ENCODE measurements at regions not wholly inside any gene's neighbourhood (a gene's known extent, or its start where the extent isn't known, plus 50 kb on each side); places are given as distances from the start of the nearest gene placed in this dataset.
"Not testable (repeated sequence)": the region's sequence is repeated elsewhere in the genome, so short reads cannot be mapped to it uniquely, and the experiment has no call there.

- no peak for DNase-seq
Measured at GRCh38 chr5:163889369-163889768, 383.9 kb downstream of the MAT2B start.

- no peak for DNase-seq
Measured at GRCh38 chr5:163890261-163890660, 384.8 kb downstream of the MAT2B start.

GRCh38 chr5:163893281-163893680 lies 387.9 kb downstream of the MAT2B start:
- no peak for DNase-seq

GRCh38 chr5:163894645-163895044 lies 389.2 kb downstream of the MAT2B start:
- no peak for DNase-seq

GRCh38 chr5:163898873-163899272 lies 393.5 kb downstream of the MAT2B start:
- no peak for DNase-seq

GRCh38 chr5:163907783-163908182 lies 402.4 kb downstream of the MAT2B start:
- not testable (repeated sequence) for DNase-seq

GRCh38 chr5:163908253-163908652 lies 402.8 kb downstream of the MAT2B start:
- DNase-seq, result no peak

GRCh38 chr5:163910226-163910625 lies 404.8 kb downstream of the MAT2B start:
- DNase-seq, result no peak

- no peak for DNase-seq
Measured at GRCh38 chr5:163912046-163912445, 406.6 kb downstream of the MAT2B start.

GRCh38 chr5:163913548-163913947 lies 408.1 kb downstream of the MAT2B start:
- no peak for DNase-seq

- no peak for DNase-seq
Measured at GRCh38 chr5:163914910-163915309, 409.5 kb downstream of the MAT2B start.

GRCh38 chr5:163915481-163915961 lies 410.1 kb downstream of the MAT2B start:
- no peak for DNase-seq

GRCh38 chr5:163916376-163916775 lies 411.0 kb downstream of the MAT2B start:
- DNase-seq, result peak; percentile 23

- no peak for DNase-seq
Measured at GRCh38 chr5:163916861-163917260, 411.4 kb downstream of the MAT2B start.

GRCh38 chr5:163917747-163918146 lies 412.3 kb downstream of the MAT2B start:
- no peak for DNase-seq

GRCh38 chr5:163934990-163935389 lies 429.6 kb downstream of the MAT2B start:
- not testable (repeated sequence) for DNase-seq

- DNase-seq, result no peak
Measured at GRCh38 chr5:163938595-163938994, 433.2 kb downstream of the MAT2B start.

GRCh38 chr5:163941079-163941478 lies 435.7 kb downstream of the MAT2B start:
- DNase-seq, result no peak

- no peak for DNase-seq
Measured at GRCh38 chr5:163943546-163943945, 438.1 kb downstream of the MAT2B start.

- no peak for DNase-seq
Measured at GRCh38 chr5:163944738-163945137, 439.3 kb downstream of the MAT2B start.

GRCh38 chr5:163947848-163948666 lies 442.6 kb downstream of the MAT2B start:
- no peak for DNase-seq

GRCh38 chr5:163950248-163950647 lies 444.8 kb downstream of the MAT2B start:
- no peak for DNase-seq

- DNase-seq, result no peak
Measured at GRCh38 chr5:163951069-163951468, 445.6 kb downstream of the MAT2B start.

- no peak for DNase-seq
Measured at GRCh38 chr5:163953901-163954300, 448.5 kb downstream of the MAT2B start.

GRCh38 chr5:163961230-163961629 lies 455.8 kb downstream of the MAT2B start:
- DNase-seq, result not testable (repeated sequence)

Data from left hindlimb (tissue), 1 donor.